ENCODE measurements at regions not wholly inside any gene's neighbourhood (a gene's known extent, or its start where the extent isn't known, plus 50 kb on each side); places are given as distances from the start of the nearest gene placed in this dataset.

GRCh38 chr20:7178004-7178403 is 410.5 kb downstream of the BMP2 start:
- no peak for DNase-seq

GRCh38 chr20:7180256-7181045 is 413.0 kb downstream of the BMP2 start:
- no peak for DNase-seq

GRCh38 chr20:7189231-7189630 is 421.7 kb downstream of the BMP2 start:
- DNase-seq, result no peak

GRCh38 chr20:7193681-7194080 is 426.2 kb downstream of the BMP2 start:
- DNase-seq, result no peak

- DNase-seq, result no peak
Measured at GRCh38 chr20:7195704-7196103, 428.2 kb downstream of the BMP2 start.

GRCh38 chr20:7196481-7196880 is 429.0 kb downstream of the BMP2 start:
- DNase-seq, result no peak

GRCh38 chr20:7199861-7200260 is 432.4 kb downstream of the BMP2 start:
- no peak for DNase-seq

- no peak for DNase-seq
Measured at GRCh38 chr20:7207186-7207798, 439.8 kb downstream of the BMP2 start.

GRCh38 chr20:7210910-7211309 is 443.4 kb downstream of the BMP2 start:
- DNase-seq, result no peak

- DNase-seq, result no peak
Measured at GRCh38 chr20:7214081-7214740, 446.7 kb downstream of the BMP2 start.

GRCh38 chr20:7217606-7218005 is 450.1 kb downstream of the BMP2 start:
- DNase-seq, result no peak

GRCh38 chr20:7220755-7221154 is 453.3 kb downstream of the BMP2 start:
- no peak for DNase-seq

GRCh38 chr20:7226156-7226555 is 458.7 kb downstream of the BMP2 start:
- DNase-seq, result peak; percentile 95

GRCh38 chr20:7231303-7231702 is 463.8 kb downstream of the BMP2 start:
- no peak for DNase-seq

GRCh38 chr20:7232796-7233195 is 465.3 kb downstream of the BMP2 start:
- no peak for DNase-seq

GRCh38 chr20:7237251-7237650 is 469.8 kb downstream of the BMP2 start:
- no peak for DNase-seq

GRCh38 chr20:7240490-7240889 is 473.0 kb downstream of the BMP2 start:
- DNase-seq, result no peak

GRCh38 chr20:7248281-7249201 is 481.1 kb downstream of the BMP2 start:
- no peak for DNase-seq

GRCh38 chr20:7250337-7250736 is 482.9 kb downstream of the BMP2 start:
- DNase-seq, result no peak

GRCh38 chr20:7257099-7257498 is 489.6 kb downstream of the BMP2 start:
- DNase-seq, result no peak

GRCh38 chr20:7257692-7258466 is 490.4 kb downstream of the BMP2 start:
- DNase-seq, result peak; percentile 2

- no peak for DNase-seq
Measured at GRCh38 chr20:7262803-7263202, 495.3 kb downstream of the BMP2 start.
